DND-41 (cell line): ENCODE measurements at regions not wholly inside any gene's neighbourhood (a gene's known extent, or its start where the extent isn't known, plus 50 kb on each side); places are given as distances from the start of the nearest gene placed in this dataset.

ENCODE experiments used
- CTCF ChIP-seq: IDR thresholded peaks from 2 replicates; pipeline ENCODE4 v1.5.1; 2012; ENCODE audit warnings: borderline replicate concordance, low read length, moderate library complexity, mild to moderate bottlenecking; ENCODE audit not compliant: poor library complexity, severe bottlenecking; ENCODE audit errors: extremely low read depth
- EZH2 ChIP-seq: IDR thresholded peaks from 3 replicates; pipeline ENCODE4 v1.6.1; 2012; ENCODE audit warnings: borderline replicate concordance, low read depth, mild to moderate bottlenecking, moderate library complexity, low read length, inconsistent platforms; ENCODE audit not compliant: severe bottlenecking

DNA sequence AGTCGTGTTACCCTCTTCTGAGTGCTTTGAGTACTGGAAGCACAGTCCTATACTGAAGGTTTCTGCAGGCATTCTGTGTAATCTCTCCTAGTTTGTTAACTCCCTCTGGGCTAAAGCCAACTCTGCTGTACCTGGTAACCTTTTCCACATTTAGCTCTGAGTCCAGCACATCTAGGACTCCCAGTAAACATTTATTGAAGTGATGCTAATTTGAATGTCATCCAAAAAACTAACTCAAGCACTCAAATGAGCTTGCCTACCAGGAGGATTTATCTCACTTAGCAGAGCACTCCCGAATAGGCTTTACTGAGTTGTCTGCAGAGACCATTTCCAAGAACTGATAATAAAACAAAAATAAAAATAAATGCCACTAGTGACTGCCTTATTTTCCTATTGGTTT is 79.5 kb upstream of the NFIB start:
- TF ChIP-seq CTCF, result no peak
- TF ChIP-seq EZH2, result no peak
